ENCODE measurements at regions not wholly inside any gene's neighbourhood (a gene's known extent, or its start where the extent isn't known, plus 50 kb on each side); places are given as distances from the start of the nearest gene placed in this dataset.

GRCh38 chr5:9686216-9686615 is 56.1 kb upstream of the TAS2R1 start:
- DNase-seq (no peak), ATAC-seq (ENCODE audit: low FRiP score) (no peak)
- intact Hi-C loops (cut with DNase I) = no loop called here
- Histone ChIP-seq H3K27ac (ENCODE audit: low read depth in 1 of 2, low read length in 2 of 2) (no peak overlapping the region), H3K4me1 (ENCODE audit: control insufficient read depth in 1 of 2, insufficient read depth in 2 of 2, low read length in 2 of 2) (no peaks in the 10 kb centered on the region), H3K4me3 (ENCODE audit: low read length in 2 of 2) (no peak overlapping the region), H3K36me3 (ENCODE audit: control insufficient read depth in 1 of 2, insufficient read depth in 2 of 2, low read length in 1 of 2) (no peaks in the 10 kb centered on the region), H3K9me3 (ENCODE audit: control insufficient read depth, low read length) (no peaks in the 10 kb centered on the region), H3K27me3 (ENCODE audit: control insufficient read depth in 1 of 2, insufficient read depth in 2 of 2, low read length in 1 of 2) (no peaks in the 10 kb centered on the region)
- 25 to 36% methylated on average over 2 of the region's 2 CpGs for WGBS, 2 donors

GRCh38 chr5:9681706-9682105 is 51.6 kb upstream of the TAS2R1 start:
- peaks cover 2% of the 10 kb centered on the region for H3K9me3 ChIP-seq (ENCODE audit: control insufficient read depth, low read length)
- H3K36me3 ChIP-seq (ENCODE audit: control insufficient read depth in 1 of 2, insufficient read depth in 2 of 2, low read length in 1 of 2) = no peaks in the 10 kb centered on the region
- H3K27me3 ChIP-seq (ENCODE audit: control insufficient read depth in 1 of 2, insufficient read depth in 2 of 2, low read length in 1 of 2) = no peaks in the 10 kb centered on the region
- H3K4me1 ChIP-seq (ENCODE audit: control insufficient read depth in 1 of 2, insufficient read depth in 2 of 2, low read length in 2 of 2) = no peaks in the 10 kb centered on the region
- DNase-seq = no peak
- intact Hi-C loops (cut with DNase I) = no loop called here
- no peak overlapping the region for H3K27ac ChIP-seq (ENCODE audit: low read depth in 1 of 2, low read length in 2 of 2)
- ATAC-seq (ENCODE audit: low FRiP score) = no peak
- H3K4me3 ChIP-seq (ENCODE audit: low read length in 2 of 2) = no peak overlapping the region
- 12 to 13% methylated on average over 1 of the region's 1 CpG for WGBS, 2 donors

Measured in aorta (tissue), 5 donors.